GM23338 (cell line): ENCODE measurements at regions not wholly inside any gene's neighbourhood (a gene's known extent, or its start where the extent isn't known, plus 50 kb on each side); places are given as distances from the start of the nearest gene placed in this dataset.

Experiments used
- ATAC-seq: fragments of 200-7000 bp; cut with Tn5 transposase; 3 replicates; pipeline ENCODE4 v1.9.1; 2020
- DNase-seq: peaks from one replicate; pipeline ENCODE4 v3.0.0-alpha.2; 2015; ENCODE audit warnings: low spot score
- H2AFZ ChIP-seq: fragments of 200-600 bp; sonication (generic); 2 replicates; pipeline ENCODE4 v1.8.0; 2016; ENCODE audit warnings: antibody characterized with exemption, mild to moderate bottlenecking, moderate library complexity
- H3F3A ChIP-seq: fragments of 200-600 bp; sonication (generic); replicated peaks from 2 replicates; pipeline ENCODE4 v1.8.0; 2017; ENCODE audit warnings: antibody characterized with exemption, mixed run types, low read depth
- H3K27ac ChIP-seq: fragments of 200-600 bp; sonication (generic); 2 replicates; pipeline ENCODE4 v1.6.1; 2016; ENCODE audit warnings: low read depth
- H3K27me3 ChIP-seq: fragments of 200-600 bp; sonication (generic); 2 replicates; pipeline ENCODE4 v1.8.0; 2016; ENCODE audit warnings: mild to moderate bottlenecking, mixed run types, moderate library complexity; ENCODE audit not compliant: insufficient read depth
- H3K36me3 ChIP-seq: fragments of 200-600 bp; sonication (generic); 2 replicates; pipeline ENCODE4 v1.8.0; 2016; ENCODE audit warnings: mild to moderate bottlenecking; ENCODE audit not compliant: insufficient read depth
- H3K4me1 ChIP-seq: fragments of 200-600 bp; sonication (generic); 2 replicates; pipeline ENCODE4 v1.8.0; 2016; ENCODE audit warnings: mild to moderate bottlenecking, moderate library complexity; ENCODE audit not compliant: insufficient read depth
- H3K4me2 ChIP-seq: fragments of 200-600 bp; sonication (generic); 2 replicates; pipeline ENCODE4 v1.7.1; 2017; ENCODE audit warnings: mixed run types
- H3K4me3 ChIP-seq: fragments of 200-600 bp; sonication (generic); 2 replicates; pipeline ENCODE4 v1.6.1; 2016; ENCODE audit warnings: mixed run types
- H3K79me2 ChIP-seq: fragments of 200-600 bp; sonication (generic); replicated peaks from 2 replicates; pipeline ENCODE4 v1.8.0; 2017; ENCODE audit warnings: mild to moderate bottlenecking; ENCODE audit not compliant: insufficient read depth
- H3K9me2 ChIP-seq: fragments of 200-600 bp; sonication (generic); 2 replicates; pipeline ENCODE4 v1.8.0; 2017; ENCODE audit not compliant: insufficient read depth
- H4K20me1 ChIP-seq: fragments of 200-600 bp; sonication (generic); replicated peaks from 2 replicates; pipeline ENCODE4 v1.8.0; 2017; ENCODE audit warnings: mild to moderate bottlenecking; ENCODE audit not compliant: insufficient read depth
- H3K27ac Mint-ChIP-seq: 2 replicates; pipeline ENCODE4 v1.8.0; 2020; ENCODE audit warnings: inconsistent platforms, mild to moderate bottlenecking, moderate library complexity, mixed read lengths
- H3K27me3 Mint-ChIP-seq: 3 replicates; pipeline ENCODE4 v1.8.0; 2022; ENCODE audit warnings: low read depth, mild to moderate bottlenecking, moderate library complexity, mixed read lengths, inconsistent platforms; ENCODE audit not compliant: insufficient read depth, poor library complexity
- H3K36me3 Mint-ChIP-seq: 3 replicates; pipeline ENCODE4 v1.8.0; 2021; ENCODE audit warnings: low read depth, mild to moderate bottlenecking, inconsistent platforms, moderate library complexity, mixed read lengths
- H3K4me1 Mint-ChIP-seq: 3 replicates; pipeline ENCODE4 v1.8.0; 2020; ENCODE audit warnings: mild to moderate bottlenecking, inconsistent platforms, mixed read lengths
- H3K4me3 Mint-ChIP-seq: 3 replicates; pipeline ENCODE4 v1.8.0; 2021; ENCODE audit warnings: moderate library complexity, mild to moderate bottlenecking, inconsistent platforms, mixed read lengths
- H3K9me3 Mint-ChIP-seq: 3 replicates; pipeline ENCODE4 v1.8.0; 2020; ENCODE audit warnings: moderate library complexity, mild to moderate bottlenecking, inconsistent platforms, mixed read lengths
- CREB1 ChIP-seq: fragments of 250-450 bp; sonication (Bioruptor Pico); IDR thresholded peaks from 2 replicates; pipeline ENCODE4 v1.5.0; 2020; ENCODE audit warnings: low read depth, mild to moderate bottlenecking, moderate library complexity
- CTCF ChIP-seq, 2 experiments: fragments of 200-600 bp in 1 of 2; sonication (generic) in 1 of 2; conservative IDR thresholded peaks; 2 replicates each; pipeline versions ENCODE4 v1.5.1 to v1.6.1; 2016 to 2017; ENCODE audit warnings: antibody characterized with exemption in 2 of 2, low read depth in 2 of 2, mild to moderate bottlenecking in 2 of 2, moderate library complexity in 1 of 2
- ETS1 ChIP-seq: IDR thresholded peaks from 2 replicates; pipeline ENCODE4 v1.6.1; 2016; ENCODE audit warnings: antibody characterized with exemption
- EZH2 ChIP-seq: fragments of 200-600 bp; sonication (generic); IDR thresholded peaks from one replicate; pipeline ENCODE4 v1.8.0; 2017; ENCODE audit warnings: antibody characterized with exemption, mild to moderate bottlenecking, low read depth; ENCODE audit not compliant: unreplicated experiment
- EZH2phosphoT487 ChIP-seq: fragments of 200-600 bp; sonication (generic); IDR thresholded peaks from one replicate; pipeline ENCODE4 v1.8.1; 2018; ENCODE audit warnings: antibody characterized with exemption; ENCODE audit not compliant: unreplicated experiment
- JUNB ChIP-seq: IDR thresholded peaks from one replicate; pipeline ENCODE4 v1.6.1; 2016; ENCODE audit warnings: antibody characterized with exemption; ENCODE audit not compliant: unreplicated experiment
- NANOG ChIP-seq: IDR thresholded peaks from 2 replicates; pipeline ENCODE4 v1.6.1; 2016; ENCODE audit warnings: antibody characterized with exemption, borderline replicate concordance
- POLR2AphosphoS5 ChIP-seq: IDR thresholded peaks from 2 replicates; pipeline ENCODE4 v1.6.1; 2016; ENCODE audit warnings: antibody characterized with exemption, low read depth
- REST ChIP-seq: IDR thresholded peaks from one replicate; pipeline ENCODE4 v1.6.1; 2018; ENCODE audit warnings: antibody characterized with exemption; ENCODE audit not compliant: unreplicated experiment
- STAT1 ChIP-seq: IDR thresholded peaks from one replicate; pipeline ENCODE4 v1.6.1; 2016; ENCODE audit warnings: antibody characterized with exemption; ENCODE audit not compliant: unreplicated experiment
- ZNF114 ChIP-seq: fragments of 250-450 bp; sonication (Bioruptor Pico); IDR thresholded peaks from 2 replicates; pipeline ENCODE4 v1.5.0; 2020; ENCODE audit warnings: mild to moderate bottlenecking, moderate library complexity
- ZNF331 ChIP-seq: fragments of 250-450 bp; sonication (Bioruptor Pico); IDR thresholded peaks from 2 replicates; pipeline ENCODE4 v1.5.0; 2020; ENCODE audit warnings: low read depth, mild to moderate bottlenecking, moderate library complexity
- ZNF462 ChIP-seq: fragments of 250-450 bp; sonication (Bioruptor Pico); IDR thresholded peaks from 2 replicates; pipeline ENCODE4 v1.5.0; 2020; ENCODE audit warnings: mild to moderate bottlenecking, moderate library complexity

GRCh38 chr9:106634183-106634582 is 228.8 kb upstream of the ZNF462 start:
- Histone ChIP-seq H3K9me2 (peaks cover 12% of the 10 kb centered on the region; the same call in 1 of the 2 replicates), H3K79me2 (no peaks in the 10 kb centered on the region), H3F3A (no peaks in the 10 kb centered on the region), H3K27ac (no peak overlapping the region), H2AFZ (no peak overlapping the region), H3K4me1 (no peaks in the 10 kb centered on the region; the same call in 1 of the 2 replicates), H3K4me3 (no peak overlapping the region), H3K4me2 (no peak overlapping the region), H3K36me3 (no peaks in the 10 kb centered on the region), H3K27me3 (no peaks in the 10 kb centered on the region), H4K20me1 (no peaks in the 10 kb centered on the region)
- H3K36me3 Mint-ChIP-seq = no peaks in the 10 kb centered on the region
- H3K4me3 Mint-ChIP-seq = no peak overlapping the region
- H3K27me3 Mint-ChIP-seq = no peaks in the 10 kb centered on the region
- peaks cover 5% of the 10 kb centered on the region; the same call in 1 of the 3 replicates for H3K4me1 Mint-ChIP-seq
- TF ChIP-seq ZNF462 (CRISPR knock-in tag) (no peak), CTCF (conservative IDR thresholded peaks at IDR 0.05; ENCODE audit: low read depth in 2 of 2) (no peak), POLR2AphosphoS5 (no peak), EZH2 (no peak), ZNF114 (CRISPR knock-in tag) (no peak), ZNF331 (CRISPR knock-in tag) (no peak), REST (no peak), ETS1 (no peak), NANOG (no peak), EZH2phosphoT487 (no peak), STAT1 (no peak), JUNB (no peak), CREB1 (CRISPR knock-in tag) (no peak)
- ATAC-seq (no peak), DNase-seq (no peak)
- no peak overlapping the region for H3K27ac Mint-ChIP-seq
- no peaks in the 10 kb centered on the region for H3K9me3 Mint-ChIP-seq
